ENCODE measurements at regions not wholly inside any gene's neighbourhood (a gene's known extent, or its start where the extent isn't known, plus 50 kb on each side); places are given as distances from the start of the nearest gene placed in this dataset.

DNA sequence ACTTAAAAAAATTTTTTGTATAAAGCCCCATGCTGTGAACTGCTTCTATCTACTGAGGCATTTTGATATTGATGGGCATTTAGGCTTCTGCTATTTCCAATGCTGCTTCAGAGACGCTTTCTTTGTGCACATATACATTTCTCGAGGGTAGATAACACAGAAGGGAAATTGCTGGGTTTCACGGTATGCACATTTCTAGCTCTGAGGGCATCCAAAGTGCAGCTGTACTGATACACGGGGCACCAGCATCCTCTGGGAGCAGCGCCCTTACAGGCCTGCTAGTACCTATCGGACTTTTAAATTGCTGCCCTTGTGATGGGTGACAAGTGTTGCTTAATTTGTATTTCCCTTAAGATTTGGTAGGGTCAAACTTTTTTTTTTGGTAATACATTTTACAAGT, 88.6 kb downstream of the KCTD15 start:
- peaks cover 0 to 5% (median 5%) of the 10 kb centered on the region in 7 donors for H3K4me1 Mint-ChIP-seq
- H3K36me3 ChIP-seq (ENCODE audit: control insufficient read depth in 2 of 3, insufficient read depth in 3 of 3, low read length in 3 of 3) = no peaks in the 10 kb centered on the region
- no peak overlapping the region for H3K4me3 ChIP-seq (ENCODE audit: low read length)
- ATAC-seq = no peak
- no peak for DNase-seq
- H3K27ac Mint-ChIP-seq = no peak overlapping the region
- H3K27me3 ChIP-seq (ENCODE audit: control insufficient read depth in 2 of 2, insufficient read depth in 2 of 2, low read length in 2 of 2) = peaks cover 0 to 3% of the 10 kb centered on the region in 2 donors
- intact Hi-C loops (cut with micrococcal nuclease) = no loop called here
- no peaks in the 10 kb centered on the region for H3K36me3 Mint-ChIP-seq
- POLR2A ChIA-PET = no interaction called here
- H3K4me1 ChIP-seq (ENCODE audit: control insufficient read depth in 2 of 2, insufficient read depth in 2 of 2, low read length in 2 of 2) = no peaks in the 10 kb centered on the region
- CTCF ChIA-PET = no interaction called here
- no peak overlapping the region for H3K4me3 Mint-ChIP-seq
- peaks cover 0 to 1% (median 0%) of the 10 kb centered on the region in 11 donors for H3K9me3 Mint-ChIP-seq
- no peaks in the 10 kb centered on the region for H3K9me3 ChIP-seq (ENCODE audit: control insufficient read depth in 2 of 3, low read length in 3 of 3)
- no peak overlapping the region for H3K27ac ChIP-seq (ENCODE audit: low read depth, low read length)
- H3K27me3 Mint-ChIP-seq = peaks cover 7 to 19% (median 10%) of the 10 kb centered on the region in 5 donors

DNA sequence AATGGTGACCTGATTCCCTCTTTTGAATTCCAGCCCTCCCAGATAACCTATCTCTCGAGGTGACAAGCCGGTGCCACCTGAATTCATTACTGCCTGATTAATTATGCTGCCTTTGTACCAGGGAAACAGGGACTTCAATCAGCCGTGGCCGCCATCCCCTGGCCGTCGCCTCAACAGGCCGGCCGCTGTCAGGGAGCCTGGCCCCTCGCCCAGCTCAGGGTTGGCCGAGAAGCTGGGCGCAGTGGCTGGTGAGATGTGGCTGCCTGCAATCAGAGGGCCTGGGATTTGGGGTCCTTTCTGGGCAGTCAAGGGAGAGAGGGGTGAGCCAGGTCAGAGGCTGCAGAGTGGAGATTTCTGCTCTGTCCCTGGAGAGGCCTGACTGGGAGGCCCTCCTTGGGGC, 91.2 kb downstream of the KCTD15 start:
- DNase-seq (no peak), ATAC-seq (no peak)
- POLR2A ChIA-PET = no interaction called here
- no peak overlapping the region for H3K27ac ChIP-seq (ENCODE audit: low read depth, low read length)
- intact Hi-C loops (cut with micrococcal nuclease) = no loop called here
- peaks cover 5 to 22% (median 10%) of the 10 kb centered on the region in 5 donors for H3K27me3 Mint-ChIP-seq
- CTCF ChIA-PET = no interaction called here
- peaks cover 0 to 3% of the 10 kb centered on the region in 2 donors for H3K27me3 ChIP-seq (ENCODE audit: control insufficient read depth in 2 of 2, insufficient read depth in 2 of 2, low read length in 2 of 2)
- peaks cover 0 to 4% (median 0%) of the 10 kb centered on the region in 11 donors for H3K9me3 Mint-ChIP-seq
- no peak overlapping the region for H3K4me3 ChIP-seq (ENCODE audit: low read length)
- peaks cover 0 to 5% (median 5%) of the 10 kb centered on the region in 7 donors for H3K4me1 Mint-ChIP-seq
- H3K36me3 Mint-ChIP-seq = no peaks in the 10 kb centered on the region
- no peaks in the 10 kb centered on the region for H3K4me1 ChIP-seq (ENCODE audit: control insufficient read depth in 2 of 2, insufficient read depth in 2 of 2, low read length in 2 of 2)
- H3K4me3 Mint-ChIP-seq = no peak overlapping the region
- H3K36me3 ChIP-seq (ENCODE audit: control insufficient read depth in 2 of 3, insufficient read depth in 3 of 3, low read length in 3 of 3) = no peaks in the 10 kb centered on the region
- no peak overlapping the region for H3K27ac Mint-ChIP-seq
- H3K9me3 ChIP-seq (ENCODE audit: control insufficient read depth in 2 of 3, low read length in 3 of 3) = no peaks in the 10 kb centered on the region

DNA sequence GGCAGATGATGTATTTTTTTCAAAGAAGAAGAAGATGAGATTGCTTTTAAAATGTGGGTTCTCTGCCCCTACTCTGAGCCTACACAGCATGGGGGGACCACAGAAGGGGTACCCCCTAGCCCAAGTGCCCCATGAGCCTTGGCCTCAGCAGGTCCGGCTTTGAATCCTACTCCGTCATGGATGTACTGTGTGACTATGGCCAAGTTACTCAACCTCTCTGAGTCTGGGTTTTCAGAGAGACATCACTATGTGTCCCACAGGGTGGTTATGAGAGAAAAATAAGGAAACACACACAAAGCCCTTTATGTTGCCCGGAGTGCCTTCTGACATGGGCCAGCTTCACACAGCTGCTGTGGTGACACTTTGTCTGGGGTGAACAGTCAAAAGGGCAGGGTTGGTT, 92.0 kb downstream of the KCTD15 start:
- ATAC-seq = no peak
- no peaks in the 10 kb centered on the region for H3K36me3 Mint-ChIP-seq

GRCh38 chr19:33890569-33890968, 93.9 kb downstream of the KCTD15 start:
- H3K27me3 ChIP-seq (ENCODE audit: control insufficient read depth in 2 of 2, insufficient read depth in 2 of 2, low read length in 2 of 2) = no peaks in the 10 kb centered on the region
- H3K27ac ChIP-seq (ENCODE audit: low read depth, low read length) = no peak overlapping the region
- DNase-seq (no peak), ATAC-seq (no peak)
- Mint-ChIP-seq H3K4me3 (no peak overlapping the region), H3K27ac (no peak overlapping the region), H3K36me3 (peaks cover 0 to 3% (median 0%) of the 10 kb centered on the region in 5 donors), H3K4me1 (peaks cover 0 to 3% (median 0%) of the 10 kb centered on the region in 7 donors), H3K27me3 (peaks cover 0 to 25% (median 13%) of the 10 kb centered on the region in 5 donors), H3K9me3 (peaks cover 0 to 4% (median 0%) of the 10 kb centered on the region in 11 donors)
- intact Hi-C loops (cut with micrococcal nuclease) = no loop called here
- CTCF ChIA-PET = no interaction called here
- no peaks in the 10 kb centered on the region for H3K9me3 ChIP-seq (ENCODE audit: control insufficient read depth in 2 of 3, low read length in 3 of 3)
- POLR2A ChIA-PET = no interaction called here
- no peaks in the 10 kb centered on the region for H3K4me1 ChIP-seq (ENCODE audit: control insufficient read depth in 2 of 2, insufficient read depth in 2 of 2, low read length in 2 of 2)
- no peak overlapping the region for H3K4me3 ChIP-seq (ENCODE audit: low read length)
- no peaks in the 10 kb centered on the region for H3K36me3 ChIP-seq (ENCODE audit: control insufficient read depth in 2 of 3, insufficient read depth in 3 of 3, low read length in 3 of 3)

More for the DNA sequence above, 92.0 kb downstream of the KCTD15 start:
- H3K27ac ChIP-seq (ENCODE audit: low read depth, low read length) = no peak overlapping the region
- Mint-ChIP-seq H3K27me3 (peaks cover 5 to 22% (median 10%) of the 10 kb centered on the region in 5 donors), H3K27ac (no peak overlapping the region), H3K9me3 (peaks cover 0 to 4% (median 0%) of the 10 kb centered on the region in 11 donors), H3K4me3 (no peak overlapping the region), H3K4me1 (peaks cover 0 to 5% (median 5%) of the 10 kb centered on the region in 7 donors)
- no peak for DNase-seq
- H3K9me3 ChIP-seq (ENCODE audit: control insufficient read depth in 2 of 3, low read length in 3 of 3) = no peaks in the 10 kb centered on the region
- H3K36me3 ChIP-seq (ENCODE audit: control insufficient read depth in 2 of 3, insufficient read depth in 3 of 3, low read length in 3 of 3) = no peaks in the 10 kb centered on the region
- H3K4me1 ChIP-seq (ENCODE audit: control insufficient read depth in 2 of 2, insufficient read depth in 2 of 2, low read length in 2 of 2) = no peaks in the 10 kb centered on the region
- ChIA-PET CTCF (no interaction called here), POLR2A (no interaction called here)
- intact Hi-C loops (cut with micrococcal nuclease) = no loop called here
- peaks cover 0 to 3% of the 10 kb centered on the region in 2 donors for H3K27me3 ChIP-seq (ENCODE audit: control insufficient read depth in 2 of 2, insufficient read depth in 2 of 2, low read length in 2 of 2)
- no peak overlapping the region for H3K4me3 ChIP-seq (ENCODE audit: low read length)

GRCh38 chr19:33891773-33892172, 95.1 kb downstream of the KCTD15 start:
- no peaks in the 10 kb centered on the region for H3K36me3 ChIP-seq (ENCODE audit: control insufficient read depth in 2 of 3, insufficient read depth in 3 of 3, low read length in 3 of 3)
- ATAC-seq = no peak
- H3K27ac ChIP-seq (ENCODE audit: low read depth, low read length) = no peak overlapping the region
- H3K9me3 ChIP-seq (ENCODE audit: control insufficient read depth in 2 of 3, low read length in 3 of 3) = no peaks in the 10 kb centered on the region
- H3K36me3 Mint-ChIP-seq = peaks cover 0 to 3% (median 0%) of the 10 kb centered on the region in 5 donors
- H3K4me1 Mint-ChIP-seq = peaks cover 0 to 3% (median 0%) of the 10 kb centered on the region in 7 donors
- no peak overlapping the region for H3K4me3 Mint-ChIP-seq
- no peaks in the 10 kb centered on the region for H3K4me1 ChIP-seq (ENCODE audit: control insufficient read depth in 2 of 2, insufficient read depth in 2 of 2, low read length in 2 of 2)
- CTCF ChIA-PET = no interaction called here
- intact Hi-C loops (cut with micrococcal nuclease) = no loop called here
- H3K27me3 ChIP-seq (ENCODE audit: control insufficient read depth in 2 of 2, insufficient read depth in 2 of 2, low read length in 2 of 2) = no peaks in the 10 kb centered on the region
- H3K9me3 Mint-ChIP-seq = peaks cover 0 to 9% (median 0%) of the 10 kb centered on the region in 11 donors
- POLR2A ChIA-PET = no interaction called here
- peaks cover 0 to 25% (median 17%) of the 10 kb centered on the region in 5 donors for H3K27me3 Mint-ChIP-seq
- no peak overlapping the region for H3K4me3 ChIP-seq (ENCODE audit: low read length)
- H3K27ac Mint-ChIP-seq = no peak overlapping the region
- DNase-seq = no peak

GRCh38 chr19:33894787-33895186, 98.1 kb downstream of the KCTD15 start:
- H3K27ac Mint-ChIP-seq = no peak overlapping the region
- Histone ChIP-seq H3K4me1 (ENCODE audit: control insufficient read depth in 2 of 2, insufficient read depth in 2 of 2, low read length in 2 of 2) (no peaks in the 10 kb centered on the region), H3K36me3 (ENCODE audit: control insufficient read depth in 2 of 3, insufficient read depth in 3 of 3, low read length in 3 of 3) (no peaks in the 10 kb centered on the region), H3K27ac (ENCODE audit: low read depth, low read length) (no peak overlapping the region), H3K9me3 (ENCODE audit: control insufficient read depth in 2 of 3, low read length in 3 of 3) (no peaks in the 10 kb centered on the region), H3K27me3 (ENCODE audit: control insufficient read depth in 2 of 2, insufficient read depth in 2 of 2, low read length in 2 of 2) (no peaks in the 10 kb centered on the region), H3K4me3 (ENCODE audit: low read length) (no peak overlapping the region)
- H3K9me3 Mint-ChIP-seq = peaks cover 6 to 33% (median 16%) of the 10 kb centered on the region in 11 donors
- peaks cover 0 to 3% (median 0%) of the 10 kb centered on the region in 7 donors for H3K4me1 Mint-ChIP-seq
- DNase-seq = no peak
- POLR2A ChIA-PET = no interaction called here
- no peak for ATAC-seq
- intact Hi-C loops (cut with micrococcal nuclease) = no loop called here
- no peak overlapping the region for H3K4me3 Mint-ChIP-seq
- peaks cover 0 to 24% (median 17%) of the 10 kb centered on the region in 5 donors for H3K27me3 Mint-ChIP-seq
- CTCF ChIA-PET = no interaction called here
- H3K36me3 Mint-ChIP-seq = peaks cover 0 to 9% (median 0%) of the 10 kb centered on the region in 5 donors

GRCh38 chr19:33895366-33895765, 98.7 kb downstream of the KCTD15 start:
- Mint-ChIP-seq H3K27me3 (peaks cover 0 to 29% (median 23%) of the 10 kb centered on the region in 5 donors), H3K4me3 (no peak overlapping the region), H3K36me3 (peaks cover 0 to 9% (median 0%) of the 10 kb centered on the region in 5 donors), H3K9me3 (peaks cover 6 to 39% (median 18%) of the 10 kb centered on the region in 11 donors), H3K4me1 (peaks cover 0 to 3% (median 0%) of the 10 kb centered on the region in 7 donors), H3K27ac (no peak overlapping the region)
- CTCF ChIA-PET = no interaction called here
- H3K27me3 ChIP-seq (ENCODE audit: control insufficient read depth in 2 of 2, insufficient read depth in 2 of 2, low read length in 2 of 2) = no peaks in the 10 kb centered on the region
- no peaks in the 10 kb centered on the region for H3K36me3 ChIP-seq (ENCODE audit: control insufficient read depth in 2 of 3, insufficient read depth in 3 of 3, low read length in 3 of 3)
- ATAC-seq (no peak), DNase-seq (no peak)
- no peak overlapping the region for H3K27ac ChIP-seq (ENCODE audit: low read depth, low read length)
- no peaks in the 10 kb centered on the region for H3K9me3 ChIP-seq (ENCODE audit: control insufficient read depth in 2 of 3, low read length in 3 of 3)
- no peaks in the 10 kb centered on the region for H3K4me1 ChIP-seq (ENCODE audit: control insufficient read depth in 2 of 2, insufficient read depth in 2 of 2, low read length in 2 of 2)
- no peak overlapping the region for H3K4me3 ChIP-seq (ENCODE audit: low read length)
- POLR2A ChIA-PET = no interaction called here
- intact Hi-C loops (cut with micrococcal nuclease) = no loop called here
